Astrocyte (in vitro differentiated cells and primary cell): ENCODE measurements at regions not wholly inside any gene's neighbourhood (a gene's known extent, or its start where the extent isn't known, plus 50 kb on each side); places are given as distances from the start of the nearest gene placed in this dataset.

Experiments used
- DNase-seq: peaks from one replicate; pipeline ENCODE4 v3.0.0-alpha.2; 2010; ENCODE audit warnings: low read depth
- FAIRE-seq: peaks from 2 replicates; lab custom pipeline; 2011; peaks lifted over from hg19 to GRCh38; lab: Jason Lieb, UNC
- H2AFZ ChIP-seq: 2 replicates; pipeline ENCODE4 v1.6.0; 2012; ENCODE audit warnings: low read depth, low read length, inconsistent platforms
- H3K27ac ChIP-seq: 2 replicates; pipeline ENCODE4 v1.5.1; 2011; ENCODE audit warnings: low read depth, low read length, inconsistent platforms
- H3K27me3 ChIP-seq: 2 replicates; pipeline ENCODE4 v1.6.0; 2011; ENCODE audit warnings: low read length, inconsistent platforms; ENCODE audit not compliant: insufficient read depth
- H3K36me3 ChIP-seq: 2 replicates; pipeline ENCODE4 v1.5.1; 2011; ENCODE audit warnings: low read length, inconsistent platforms; ENCODE audit not compliant: insufficient read depth
- H3K4me1 ChIP-seq: 2 replicates; pipeline ENCODE4 v1.5.1; 2011; ENCODE audit warnings: low read length, inconsistent platforms; ENCODE audit not compliant: insufficient read depth
- H3K4me2 ChIP-seq: 2 replicates; pipeline ENCODE4 v1.6.0; 2012; ENCODE audit warnings: low read length, inconsistent platforms
- H3K4me3 ChIP-seq: 2 replicates; pipeline ENCODE4 v1.5.1; 2011; ENCODE audit warnings: low read depth, mild to moderate bottlenecking, low read length, inconsistent platforms; ENCODE audit not compliant: insufficient read depth
- H3K79me2 ChIP-seq: 2 replicates; pipeline ENCODE4 v1.6.0; 2012; ENCODE audit warnings: mild to moderate bottlenecking, low read length, inconsistent platforms; ENCODE audit not compliant: insufficient read depth
- H3K9ac ChIP-seq: 2 replicates; pipeline ENCODE4 v1.6.0; 2012; ENCODE audit warnings: mild to moderate bottlenecking, low read length, inconsistent platforms
- H3K9me3 ChIP-seq: 2 replicates; pipeline ENCODE4 v1.5.1; 2012; ENCODE audit warnings: low read depth, mild to moderate bottlenecking, low read length, inconsistent platforms; ENCODE audit not compliant: insufficient read depth
- H4K20me1 ChIP-seq: 2 replicates; pipeline ENCODE4 v1.6.0; 2012; ENCODE audit warnings: low read length, inconsistent platforms; ENCODE audit not compliant: insufficient read depth
- H3K27ac Mint-ChIP-seq: one replicate; pipeline ENCODE4 v1.8.0; 2021; ENCODE audit warnings: mild to moderate bottlenecking, mixed read lengths; ENCODE audit not compliant: unreplicated experiment
- H3K27me3 Mint-ChIP-seq: one replicate; pipeline ENCODE4 v1.8.0; 2021; ENCODE audit warnings: low read depth, mixed read lengths; ENCODE audit not compliant: unreplicated experiment
- H3K36me3 Mint-ChIP-seq: one replicate; pipeline ENCODE4 v1.8.0; 2021; ENCODE audit warnings: low read depth, mixed read lengths; ENCODE audit not compliant: unreplicated experiment
- H3K4me1 Mint-ChIP-seq: one replicate; pipeline ENCODE4 v1.8.0; 2021; ENCODE audit warnings: low read depth, mixed read lengths; ENCODE audit not compliant: unreplicated experiment
- H3K4me3 Mint-ChIP-seq: one replicate; pipeline ENCODE4 v1.8.0; 2021; ENCODE audit warnings: mild to moderate bottlenecking, moderate library complexity, mixed read lengths; ENCODE audit not compliant: unreplicated experiment
- H3K9me3 Mint-ChIP-seq: one replicate; pipeline ENCODE4 v1.8.0; 2021; ENCODE audit warnings: mild to moderate bottlenecking, mixed read lengths; ENCODE audit not compliant: unreplicated experiment
- CTCF ChIP-seq: IDR thresholded peaks from 2 replicates; pipeline ENCODE4 v1.5.1; 2011; ENCODE audit warnings: low read depth, mild to moderate bottlenecking, inconsistent platforms, low read length, moderate library complexity; ENCODE audit not compliant: insufficient read depth
- EZH2 ChIP-seq: IDR thresholded peaks from 2 replicates; pipeline ENCODE4 v1.6.1; 2012; ENCODE audit warnings: mild to moderate bottlenecking, low read length, inconsistent platforms; ENCODE audit not compliant: insufficient read depth

- no peak for FAIRE-seq
- no peaks in the 10 kb centered on the region for H4K20me1 ChIP-seq
- TF ChIP-seq EZH2 = no peak
- TF ChIP-seq CTCF = no peak
Measured at GRCh38 chr1:60553730-60554129, 480.2 kb upstream of the C1orf87 start.

DNA sequence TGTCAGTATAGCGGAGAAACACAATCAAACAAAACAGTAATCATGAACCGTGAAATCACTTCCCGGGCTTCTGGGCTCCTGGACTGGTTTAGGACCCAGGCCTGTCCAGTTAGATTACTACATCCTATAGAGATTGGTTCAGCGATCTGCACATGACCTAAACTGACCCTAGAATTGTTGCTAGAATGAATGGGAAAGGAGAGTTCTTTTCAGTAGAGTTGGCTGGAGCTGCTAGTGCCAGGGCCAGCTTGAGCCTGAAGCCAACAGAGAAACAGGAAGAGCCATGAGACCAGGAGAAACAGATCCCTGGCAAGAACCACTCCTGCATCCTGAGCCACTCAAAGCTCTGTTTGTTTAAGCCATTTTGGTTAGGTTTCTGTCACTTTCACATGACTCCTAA lies 474.3 kb upstream of the C1orf87 start:
- Histone ChIP-seq H3K36me3 (no peaks in the 10 kb centered on the region), H3K27ac (no peak overlapping the region), H3K4me2 (no peak overlapping the region), H2AFZ (no peak overlapping the region), H3K79me2 (no peaks in the 10 kb centered on the region), H3K4me3 (no peak overlapping the region), H3K9me3 (no peaks in the 10 kb centered on the region), H3K27me3 (no peaks in the 10 kb centered on the region), H3K9ac (no peak overlapping the region), H4K20me1 (no peaks in the 10 kb centered on the region), H3K4me1 (no peaks in the 10 kb centered on the region)
- no peak overlapping the region for H3K4me3 Mint-ChIP-seq
- H3K36me3 Mint-ChIP-seq = no peaks in the 10 kb centered on the region
- peaks cover 3% of the 10 kb centered on the region for H3K27me3 Mint-ChIP-seq
- TF ChIP-seq EZH2 = no peak
- no peak for TF ChIP-seq CTCF
- no peak for DNase-seq
- H3K27ac Mint-ChIP-seq = no peak overlapping the region
- H3K4me1 Mint-ChIP-seq = no peaks in the 10 kb centered on the region
- no peaks in the 10 kb centered on the region for H3K9me3 Mint-ChIP-seq
- no peak for FAIRE-seq

More at GRCh38 chr1:60553730-60554129, 480.2 kb upstream of the C1orf87 start:
- Histone ChIP-seq H3K9me3 (no peaks in the 10 kb centered on the region), H3K9ac (no peak overlapping the region), H3K27ac (no peak overlapping the region), H3K4me1 (no peaks in the 10 kb centered on the region), H3K27me3 (no peaks in the 10 kb centered on the region), H3K4me3 (no peak overlapping the region), H3K36me3 (no peaks in the 10 kb centered on the region), H3K4me2 (no peak overlapping the region), H3K79me2 (no peaks in the 10 kb centered on the region), H2AFZ (no peak overlapping the region)
- Mint-ChIP-seq H3K27me3 (no peaks in the 10 kb centered on the region), H3K27ac (no peak overlapping the region), H3K4me3 (no peak overlapping the region), H3K9me3 (no peaks in the 10 kb centered on the region), H3K4me1 (no peaks in the 10 kb centered on the region), H3K36me3 (no peaks in the 10 kb centered on the region)
- DNase-seq = no peak

DNA sequence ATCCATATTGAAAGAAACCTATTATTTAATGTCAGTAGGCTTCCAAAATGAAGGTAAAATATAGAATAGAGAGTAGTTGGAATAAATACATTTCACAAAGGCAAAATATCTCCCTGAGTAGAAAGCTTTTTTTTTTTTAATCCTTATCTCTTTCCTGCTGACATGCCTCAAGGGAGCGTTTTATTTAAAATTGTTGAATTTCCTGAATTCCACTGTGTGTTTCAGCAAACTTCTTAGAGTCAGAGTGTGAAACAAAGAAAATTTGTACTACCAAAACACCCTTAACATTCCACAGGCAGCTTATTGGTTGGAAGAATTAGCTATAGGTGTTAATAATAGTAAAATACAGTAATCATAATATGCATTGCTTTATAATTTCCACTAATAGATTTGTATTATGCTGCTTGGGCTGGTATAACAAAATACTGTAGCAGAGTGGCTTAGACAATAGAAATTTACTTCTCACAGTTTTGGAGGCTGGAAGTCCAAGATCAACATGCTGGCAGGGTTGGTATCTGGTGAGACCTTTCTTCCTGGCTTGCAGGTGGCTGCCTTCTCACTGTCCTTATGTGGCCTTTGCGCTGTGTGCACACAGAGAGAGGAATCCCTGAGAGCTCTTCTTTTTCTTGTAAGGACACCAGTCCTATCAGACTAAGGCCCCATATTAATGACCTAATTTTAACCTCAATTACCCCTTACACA lies 468.4 kb upstream of the C1orf87 start:
- Histone ChIP-seq H2AFZ (no peak overlapping the region), H3K4me3 (no peak overlapping the region), H3K27ac (no peak overlapping the region), H3K27me3 (no peaks in the 10 kb centered on the region), H3K4me1 (no peaks in the 10 kb centered on the region), H3K9ac (no peak overlapping the region), H3K4me2 (no peak overlapping the region), H4K20me1 (no peaks in the 10 kb centered on the region), H3K79me2 (no peaks in the 10 kb centered on the region), H3K9me3 (no peaks in the 10 kb centered on the region), H3K36me3 (no peaks in the 10 kb centered on the region)
- FAIRE-seq (no peak), DNase-seq (no peak)
- H3K27me3 Mint-ChIP-seq = no peaks in the 10 kb centered on the region
- no peaks in the 10 kb centered on the region for H3K36me3 Mint-ChIP-seq
- H3K27ac Mint-ChIP-seq = no peak overlapping the region
- no peak for TF ChIP-seq EZH2
- TF ChIP-seq CTCF = no peak
- H3K9me3 Mint-ChIP-seq = peaks cover 2% of the 10 kb centered on the region
- no peaks in the 10 kb centered on the region for H3K4me1 Mint-ChIP-seq
- no peak overlapping the region for H3K4me3 Mint-ChIP-seq
